B cell (primary cell): ENCODE measurements at regions not wholly inside any gene's neighbourhood (a gene's known extent, or its start where the extent isn't known, plus 50 kb on each side); places are given as distances from the start of the nearest gene placed in this dataset.

Experiments used
- ATAC-seq: fragments of 200-7000 bp; cut with Tn5 transposase; one replicate; pipeline ENCODE4 v1.10.0; 2021; ENCODE audit warnings: low read depth, mild to moderate bottlenecking, moderate number of reproducible peaks, moderate library complexity
- CTCF ChIA-PET: fragments of 350-600 bp; sonication (Branson Sonifier 250); formaldehyde crosslinking; loops from one replicate; lab custom pipeline; 2021; ENCODE audit warnings: antibody characterized with exemption, inconsistent platforms; lab: Charles Lee
- POLR2A ChIA-PET: fragments of 350-600 bp; sonication (Branson Sonifier 250); formaldehyde crosslinking; loops from one replicate; lab custom pipeline; 2021; ENCODE audit warnings: antibody characterized with exemption; lab: Charles Lee
- DNase-seq: peaks from one replicate; pipeline ENCODE4 v3.0.0; 2013
- H2AFZ ChIP-seq: 2 replicates; pipeline ENCODE4 v1.6.1; 2012; ENCODE audit warnings: mild to moderate bottlenecking, low read depth, low read length; ENCODE audit not compliant: insufficient read depth, poor library complexity, severe bottlenecking
- H3K27ac ChIP-seq, 2 donors: 1 replicate in 1 of 2; 2 replicates in 1 of 2; pipeline ENCODE4 v1.5.1; 2012 to 2013; ENCODE audit warnings: low read length in 2 of 2, mild to moderate bottlenecking in 2 of 2, moderate library complexity in 1 of 2
- H3K27me3 ChIP-seq, 4 experiments: fragments of 200-600 bp in 1 of 4; sonication (generic) in 1 of 4; replicated peaks in 1 of 4; 1 replicate in 2 of 4; 2 replicates in 2 of 4; pipeline versions ENCODE4 v1.6.1 to v1.7.0; 2013 to 2016; ENCODE audit warnings: low read length in 3 of 4, mild to moderate bottlenecking in 2 of 4, mixed read lengths in 1 of 4, moderate library complexity in 1 of 4; ENCODE audit not compliant: insufficient read depth in 4 of 4, control insufficient read depth in 3 of 4; ENCODE audit errors: control extremely low read depth in 1 of 4
- H3K36me3 ChIP-seq, 2 experiments: replicated peaks in 1 of 2; 1 replicate in 1 of 2; 2 replicates in 1 of 2; pipeline versions ENCODE4 v1.6.1 to v1.7.1; 2013; ENCODE audit warnings: low read length in 1 of 2; ENCODE audit not compliant: insufficient read depth in 2 of 2, control insufficient read depth in 1 of 2; ENCODE audit errors: control extremely low read depth in 1 of 2, extremely low read depth in 1 of 2
- H3K4me1 ChIP-seq, 2 donors: fragments of 200-600 bp in 1 of 2; sonication (generic) in 1 of 2; 1 replicate in 1 of 2; 2 replicates in 1 of 2; pipeline versions ENCODE4 v1.5.1 to v1.6.1; 2013 to 2017; ENCODE audit warnings: low read length in 2 of 2; ENCODE audit not compliant: control insufficient read depth in 2 of 2, insufficient read depth in 2 of 2
- H3K4me2 ChIP-seq: replicated peaks from 2 replicates; pipeline ENCODE3; 2012; ENCODE audit warnings: mild to moderate bottlenecking, low read depth, low read length; ENCODE audit not compliant: poor library complexity, severe bottlenecking
- H3K4me3 ChIP-seq, 5 experiments: fragments of 200-600 bp in 1 of 5; sonication (generic) in 1 of 5; 1 replicate in 3 of 5; 2 replicates in 2 of 5; pipeline versions ENCODE4 v1.5.1 to v1.7.0; 2011 to 2016; ENCODE audit warnings: low read length in 4 of 5, mild to moderate bottlenecking in 4 of 5, low read depth in 2 of 5, control low read depth in 1 of 5, moderate library complexity in 1 of 5; ENCODE audit not compliant: insufficient read depth in 1 of 5; ENCODE audit errors: control extremely low read depth in 1 of 5, extremely low read depth in 1 of 5
- H3K79me2 ChIP-seq: fragments of 200-600 bp; sonication (generic); one replicate; pipeline ENCODE4 v1.6.0; 2016; ENCODE audit warnings: low read length; ENCODE audit not compliant: control insufficient read depth, insufficient read depth
- H3K9ac ChIP-seq: fragments of 200-600 bp; sonication (generic); 2 replicates; pipeline ENCODE4 v1.6.1; 2017; ENCODE audit warnings: mild to moderate bottlenecking, low read length, moderate library complexity
- H3K9me3 ChIP-seq, 3 donors: one replicate each; pipeline versions ENCODE4 v1.6.1 to v1.7.1; 2013; ENCODE audit warnings: low read length in 2 of 3; ENCODE audit not compliant: control insufficient read depth in 2 of 3, insufficient read depth in 1 of 3; ENCODE audit errors: control extremely low read depth in 1 of 3
- H4K20me1 ChIP-seq: 2 replicates; pipeline ENCODE4 v1.6.0; 2012; ENCODE audit warnings: mild to moderate bottlenecking, low read length; ENCODE audit not compliant: insufficient read depth, control insufficient read depth, poor library complexity, severe bottlenecking
- H3K27ac Mint-ChIP-seq: one replicate; pipeline ENCODE4 v1.8.0; 2021; ENCODE audit warnings: mixed read lengths
- H3K27me3 Mint-ChIP-seq: one replicate; pipeline ENCODE4 v1.8.0; 2021; ENCODE audit warnings: mixed read lengths
- H3K4me1 Mint-ChIP-seq: one replicate; pipeline ENCODE4 v1.8.0; 2021; ENCODE audit warnings: mixed read lengths
- H3K4me3 Mint-ChIP-seq: one replicate; pipeline ENCODE4 v1.8.0; 2021; ENCODE audit warnings: mixed read lengths
- H3K9me3 Mint-ChIP-seq: one replicate; pipeline ENCODE4 v1.8.0; 2022; ENCODE audit warnings: mixed read lengths; ENCODE audit not compliant: insufficient read depth
- EZH2 ChIP-seq: IDR thresholded peaks from 2 replicates; pipeline ENCODE4 v1.6.1; 2012; ENCODE audit warnings: borderline replicate concordance, low read depth, mild to moderate bottlenecking, moderate library complexity, low read length; ENCODE audit not compliant: insufficient read depth, poor library complexity, severe bottlenecking
- WGBS: methylation state at CpG from one replicate; pipeline ENCODE4 v1.1.5; 2013; ENCODE audit warnings: missing lambda C conversion rate; ENCODE audit not compliant: insufficient coverage; 5-methylcytosine and 5-hydroxymethylcytosine counted together
- intact Hi-C: fragments of 100-400 bp; cut with micrococcal nuclease; formaldehyde crosslinking; loops from one replicate; pipeline ENCODE4 v1.10.0; 2022
- TF ChIP-seq, protein P1 (sequence below): fragments of 200-600 bp; IDR thresholded peaks from one replicate; pipeline ENCODE4 v1.8.0; 2022; ENCODE audit warnings: antibody characterized with exemption, mild to moderate bottlenecking

DNA sequence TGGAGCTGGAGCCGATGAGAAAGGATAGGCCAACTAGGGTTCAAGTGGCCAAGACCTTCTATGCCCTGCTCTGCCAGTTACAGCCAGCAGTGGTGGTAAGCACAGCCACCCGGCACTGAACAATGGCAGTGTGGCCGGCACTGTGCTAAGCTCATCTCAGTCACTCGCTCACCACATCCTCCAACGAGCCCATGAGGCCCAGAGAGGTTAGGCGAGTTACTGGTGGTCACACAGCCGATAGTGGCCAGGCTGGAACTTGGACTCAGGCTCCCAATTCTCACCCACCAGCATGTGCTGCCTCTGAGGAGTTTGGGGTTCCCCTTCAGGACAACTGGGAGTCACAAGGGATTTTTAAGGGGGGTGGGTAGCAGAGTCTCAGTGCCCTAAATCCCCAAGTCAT is 66.4 kb downstream of the IGLL1 start:
- Histone ChIP-seq H3K27me3 (peaks cover 0 to 13% (median 0%) of the 10 kb centered on the region in 4 experiments), H3K9me3 (no peaks in the 10 kb centered on the region), H2AFZ (no peak overlapping the region), H3K36me3 (no peaks in the 10 kb centered on the region), H3K4me3 (no peak overlapping the region), H3K79me2 (no peaks in the 10 kb centered on the region), H3K9ac (no peak overlapping the region), H3K4me1 (no peaks in the 10 kb centered on the region), H3K4me2 (no peak overlapping the region), H3K27ac (no peak overlapping the region), H4K20me1 (no peaks in the 10 kb centered on the region)
- no peaks in the 10 kb centered on the region for H3K4me1 Mint-ChIP-seq
- CTCF ChIA-PET, result no interaction called here
- WGBS, result 92% methylated on average over 7 of the region's 7 CpGs
- peaks cover 14% of the 10 kb centered on the region for H3K27me3 Mint-ChIP-seq
- POLR2A ChIA-PET, result no interaction called here
- intact Hi-C loops, result no loop called here
- ATAC-seq (no peak), DNase-seq (no peak)
- H3K27ac Mint-ChIP-seq, result no peak overlapping the region
- TF ChIP-seq, protein P1, sequence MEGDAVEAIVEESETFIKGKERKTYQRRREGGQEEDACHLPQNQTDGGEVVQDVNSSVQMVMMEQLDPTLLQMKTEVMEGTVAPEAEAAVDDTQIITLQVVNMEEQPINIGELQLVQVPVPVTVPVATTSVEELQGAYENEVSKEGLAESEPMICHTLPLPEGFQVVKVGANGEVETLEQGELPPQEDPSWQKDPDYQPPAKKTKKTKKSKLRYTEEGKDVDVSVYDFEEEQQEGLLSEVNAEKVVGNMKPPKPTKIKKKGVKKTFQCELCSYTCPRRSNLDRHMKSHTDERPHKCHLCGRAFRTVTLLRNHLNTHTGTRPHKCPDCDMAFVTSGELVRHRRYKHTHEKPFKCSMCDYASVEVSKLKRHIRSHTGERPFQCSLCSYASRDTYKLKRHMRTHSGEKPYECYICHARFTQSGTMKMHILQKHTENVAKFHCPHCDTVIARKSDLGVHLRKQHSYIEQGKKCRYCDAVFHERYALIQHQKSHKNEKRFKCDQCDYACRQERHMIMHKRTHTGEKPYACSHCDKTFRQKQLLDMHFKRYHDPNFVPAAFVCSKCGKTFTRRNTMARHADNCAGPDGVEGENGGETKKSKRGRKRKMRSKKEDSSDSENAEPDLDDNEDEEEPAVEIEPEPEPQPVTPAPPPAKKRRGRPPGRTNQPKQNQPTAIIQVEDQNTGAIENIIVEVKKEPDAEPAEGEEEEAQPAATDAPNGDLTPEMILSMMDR, result no peak
- TF ChIP-seq EZH2, result no peak
- no peak overlapping the region for H3K4me3 Mint-ChIP-seq
- H3K9me3 Mint-ChIP-seq, result no peaks in the 10 kb centered on the region

DNA sequence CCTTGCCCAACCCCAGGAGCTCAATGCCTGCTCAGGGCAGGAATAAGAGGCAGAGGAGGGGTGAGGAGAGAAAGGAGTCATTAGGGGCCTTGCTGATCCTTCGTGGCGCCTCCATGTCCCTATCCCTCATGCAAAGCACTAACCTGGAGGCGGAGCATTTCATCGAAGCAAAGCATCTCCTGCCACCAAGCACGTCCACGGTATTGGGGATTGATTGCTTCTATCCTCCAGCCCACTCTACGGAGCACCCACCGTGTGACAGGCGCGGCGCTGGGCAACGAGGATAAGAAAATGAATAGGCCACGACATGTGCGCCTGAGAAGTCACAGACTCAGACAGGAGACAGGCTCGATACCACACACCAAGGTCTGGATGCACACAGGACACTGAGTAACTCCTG is 67.0 kb downstream of the IGLL1 start:
- Histone ChIP-seq H2AFZ (no peak overlapping the region), H4K20me1 (no peaks in the 10 kb centered on the region), H3K9me3 (no peaks in the 10 kb centered on the region), H3K79me2 (no peaks in the 10 kb centered on the region), H3K4me3 (no peak overlapping the region), H3K4me2 (no peak overlapping the region), H3K4me1 (no peaks in the 10 kb centered on the region), H3K9ac (no peak overlapping the region), H3K27ac (no peak overlapping the region), H3K27me3 (peaks cover 0 to 7% (median 0%) of the 10 kb centered on the region in 4 experiments), H3K36me3 (no peaks in the 10 kb centered on the region)
- ChIA-PET POLR2A (no interaction called here), CTCF (no interaction called here)
- ATAC-seq (no peak), DNase-seq (no peak)
- H3K27ac Mint-ChIP-seq, result no peak overlapping the region
- H3K27me3 Mint-ChIP-seq, result peaks cover 10% of the 10 kb centered on the region
- no peaks in the 10 kb centered on the region for H3K9me3 Mint-ChIP-seq
- H3K4me1 Mint-ChIP-seq, result no peaks in the 10 kb centered on the region
- intact Hi-C loops, result no loop called here
- TF ChIP-seq, protein P1, result no peak
- no peak for TF ChIP-seq EZH2
- WGBS, result 94% methylated on average over 14 of the region's 15 CpGs
- no peak overlapping the region for H3K4me3 Mint-ChIP-seq
